H1 (cell line): ENCODE measurements at regions not wholly inside any gene's neighbourhood (a gene's known extent, or its start where the extent isn't known, plus 50 kb on each side); places are given as distances from the start of the nearest gene placed in this dataset.

Experiments
- CBX5 ChIP-seq: fragments of 300-800, 300-1000 bp; sonication (generic); IDR thresholded peaks from 2 replicates; pipeline ENCODE4 v1.7.1; 2016; ENCODE audit warnings: antibody characterized with exemption, low read length, low read depth
- EGR1 ChIP-seq: IDR thresholded peaks from 2 replicates; pipeline ENCODE4 v1.6.1; 2011; ENCODE audit warnings: low read depth, low read length, borderline replicate concordance
- GTF2F1 ChIP-seq: IDR thresholded peaks from 2 replicates; pipeline ENCODE4 v1.6.1; 2012; ENCODE audit warnings: low read depth, low read length, improper control_type of control experiment, borderline replicate concordance
- RAD21 ChIP-seq, 2 experiments: IDR thresholded peaks in 1 of 2; conservative IDR thresholded peaks in 1 of 2; 2 replicates each; pipeline ENCODE4 v1.6.1; 2011; ENCODE audit warnings: low read depth in 2 of 2, low read length in 2 of 2, improper control_type of control experiment in 1 of 2, inconsistent platforms in 1 of 2, mild to moderate bottlenecking in 1 of 2, moderate library complexity in 1 of 2

DNA sequence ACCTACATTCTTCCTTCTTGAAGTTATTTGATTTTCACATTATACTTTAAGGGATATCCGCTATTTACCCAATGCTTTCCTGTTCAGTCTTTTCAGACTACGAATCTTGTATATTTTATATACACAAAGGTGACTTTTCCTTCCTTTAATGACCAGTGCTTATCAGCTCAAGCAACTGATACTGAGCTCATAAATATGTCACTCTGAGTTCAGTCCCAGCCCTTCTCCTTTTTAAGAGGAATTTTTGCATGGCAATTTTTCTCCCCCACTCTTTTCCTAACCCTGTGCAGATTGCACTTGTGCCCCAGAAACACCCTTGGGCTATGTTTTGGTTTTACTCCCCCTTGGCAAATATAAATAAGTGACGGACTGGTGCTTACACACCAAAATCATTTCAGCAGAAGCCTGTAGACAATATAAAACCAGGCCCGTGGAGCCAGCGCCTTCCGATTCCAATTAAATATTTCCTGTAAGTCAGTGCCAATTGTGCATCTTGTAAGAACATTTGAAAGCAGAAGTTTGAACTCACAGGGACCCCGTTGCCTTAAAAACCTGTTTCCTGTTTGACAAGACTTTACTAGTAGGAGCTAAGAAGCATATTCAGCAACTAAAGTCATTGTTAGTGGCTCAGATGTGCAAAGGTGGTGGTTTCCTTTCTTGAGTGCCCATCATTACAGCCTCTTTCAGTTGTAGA lies 66.3 kb upstream of the GATA6 start (continued):
- TF ChIP-seq RAD21 (IDR thresholded peaks at IDR 0.05 in 1 of 2, conservative IDR thresholded peaks at IDR 0.05 in 1 of 2; ENCODE audit: low read depth in 2 of 2, low read length in 2 of 2): no peak
- no peak for TF ChIP-seq EGR1
- no peak for TF ChIP-seq CBX5
- TF ChIP-seq GTF2F1: no peak
